NCI-H2081 treated with DMSO at 0.1 percent for 48 hours (cell line): ENCODE measurements at regions not wholly inside any gene's neighbourhood (a gene's known extent, or its start where the extent isn't known, plus 50 kb on each side); places are given as distances from the start of the nearest gene placed in this dataset.

Experiments
- DNase-seq: peaks from one replicate; lab custom pipeline; 2025; lab: John Stamatoyannopoulos, UW

- DNase-seq, result no peak
Measured at GRCh38 chr2:128879161-128879560, 560.5 kb upstream of the HS6ST1 start.

DNA sequence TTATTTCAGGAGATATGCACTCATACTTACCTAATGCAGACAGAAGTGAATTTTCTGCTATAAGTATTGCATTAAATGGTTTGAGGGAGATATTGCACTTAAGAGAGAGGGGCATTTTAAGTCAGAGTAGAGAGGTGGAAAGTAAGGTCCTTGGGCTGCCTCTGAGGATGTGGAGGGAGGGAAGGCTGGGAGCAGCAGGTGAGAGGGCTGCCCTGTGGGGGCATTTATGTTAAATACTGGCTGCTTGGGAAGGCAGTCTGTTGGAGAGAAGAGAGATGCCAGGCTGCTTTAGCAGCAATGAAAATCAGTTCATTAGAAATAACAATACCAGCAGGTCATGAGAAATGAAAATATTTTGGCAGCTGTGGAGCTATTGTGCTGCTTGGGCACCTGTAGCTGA is 576.2 kb upstream of the HS6ST1 start:
- no peak for DNase-seq

GRCh38 chr2:128901572-128902391 is 583.1 kb upstream of the HS6ST1 start:
- DNase-seq, result no peak

- DNase-seq, result no peak
Measured at GRCh38 chr2:128903637-128904036, 585.0 kb upstream of the HS6ST1 start.

- DNase-seq, result no peak
Measured at GRCh38 chr2:128911276-128911675, 592.6 kb upstream of the HS6ST1 start.

- DNase-seq, result no peak
Measured at GRCh38 chr2:128914320-128914719, 595.7 kb upstream of the HS6ST1 start.

GRCh38 chr2:128921751-128922150 is 603.1 kb upstream of the HS6ST1 start:
- DNase-seq, result no peak

DNA sequence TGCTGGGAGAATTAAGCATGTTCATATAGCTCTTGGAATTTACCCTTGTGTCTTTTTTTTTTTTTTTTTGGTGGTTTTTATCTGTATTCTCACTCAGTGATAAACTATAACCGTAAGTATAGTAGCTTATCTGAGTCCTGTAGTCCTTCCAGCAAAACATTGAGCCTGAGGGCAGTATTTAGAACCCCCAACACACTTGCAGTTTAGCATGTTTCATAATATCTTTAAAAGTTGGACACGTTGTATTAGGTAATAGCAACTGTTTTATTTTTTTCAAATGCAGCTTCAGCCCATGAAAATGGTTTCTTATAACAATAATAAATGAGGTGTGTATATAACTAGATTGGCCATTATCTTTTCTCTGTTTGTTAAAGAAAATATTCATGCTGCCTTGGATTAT is 603.5 kb upstream of the HS6ST1 start:
- DNase-seq, result no peak

GRCh38 chr2:128925631-128926030 is 607.0 kb upstream of the HS6ST1 start:
- no peak for DNase-seq

- no peak for DNase-seq
Measured at GRCh38 chr2:128930101-128930500, 611.4 kb upstream of the HS6ST1 start.

GRCh38 chr2:128940378-128940777 is 621.7 kb upstream of the HS6ST1 start:
- no peak for DNase-seq

GRCh38 chr2:128941751-128942150 is 623.1 kb upstream of the HS6ST1 start:
- no peak for DNase-seq

- no peak for DNase-seq
Measured at GRCh38 chr2:128949360-128949759, 630.7 kb upstream of the HS6ST1 start.

GRCh38 chr2:128950758-128951157 is 632.1 kb upstream of the HS6ST1 start:
- DNase-seq, result no peak

GRCh38 chr2:128958241-128958640 is 639.6 kb upstream of the HS6ST1 start:
- DNase-seq, result no peak

DNA sequence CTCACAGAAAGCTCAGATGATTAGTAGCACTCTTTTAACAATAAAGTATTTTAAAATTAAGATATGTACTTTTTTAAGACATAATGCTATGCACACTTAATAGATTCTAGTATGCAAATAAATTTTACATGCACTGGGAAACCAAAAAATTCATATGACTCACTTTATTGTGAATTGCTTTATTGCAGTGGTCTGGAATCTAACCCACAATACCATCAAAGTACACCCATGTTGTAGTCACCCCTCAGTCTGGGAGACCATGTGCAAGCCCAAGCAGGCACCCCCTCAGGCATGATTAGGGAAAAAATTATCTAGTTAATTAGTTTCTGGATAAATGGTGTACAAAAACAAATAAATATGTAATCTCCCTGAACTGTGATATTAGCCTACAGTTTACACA is 649.0 kb upstream of the HS6ST1 start:
- no peak for DNase-seq

DNA sequence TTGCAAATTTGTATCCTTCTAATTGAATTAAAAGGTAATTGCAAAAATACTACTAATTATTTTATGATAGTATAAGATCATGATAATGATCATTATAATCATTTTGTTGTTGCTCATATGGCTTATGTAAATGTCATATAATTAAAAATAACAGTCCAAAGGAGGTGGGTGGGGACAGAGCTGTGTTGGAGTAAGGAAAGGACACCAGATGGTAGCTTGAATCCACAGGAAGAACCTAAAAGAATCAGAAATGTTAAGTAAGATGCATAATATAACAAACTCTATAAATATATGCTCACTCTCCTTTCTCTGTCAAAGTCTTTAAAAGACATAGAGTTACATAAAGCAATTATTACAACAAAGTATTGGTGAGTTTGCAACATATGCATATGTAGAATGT is 650.7 kb upstream of the HS6ST1 start:
- no peak for DNase-seq

GRCh38 chr2:128970332-128971116 is 651.9 kb upstream of the HS6ST1 start:
- DNase-seq, result no peak

DNA sequence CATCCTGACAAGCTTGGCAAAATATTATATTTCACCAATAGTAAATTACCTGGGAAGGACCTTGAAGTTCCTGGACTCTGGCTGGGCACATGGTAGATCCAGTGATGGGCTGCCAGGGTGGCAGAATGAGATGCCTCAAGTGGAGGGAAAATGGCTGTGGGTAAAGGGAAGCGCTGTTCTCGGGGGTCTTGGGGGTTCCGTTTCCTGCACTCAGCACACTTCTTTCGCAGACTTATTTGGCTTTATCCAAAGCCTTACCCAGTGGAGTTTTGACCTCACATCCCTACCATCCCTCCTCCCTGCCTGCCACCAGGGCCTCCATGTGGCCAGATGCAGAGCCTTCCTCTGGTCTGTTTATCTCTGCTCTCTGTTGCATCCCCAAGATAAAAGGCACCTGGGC is 654.9 kb upstream of the HS6ST1 start:
- DNase-seq, result no peak

DNA sequence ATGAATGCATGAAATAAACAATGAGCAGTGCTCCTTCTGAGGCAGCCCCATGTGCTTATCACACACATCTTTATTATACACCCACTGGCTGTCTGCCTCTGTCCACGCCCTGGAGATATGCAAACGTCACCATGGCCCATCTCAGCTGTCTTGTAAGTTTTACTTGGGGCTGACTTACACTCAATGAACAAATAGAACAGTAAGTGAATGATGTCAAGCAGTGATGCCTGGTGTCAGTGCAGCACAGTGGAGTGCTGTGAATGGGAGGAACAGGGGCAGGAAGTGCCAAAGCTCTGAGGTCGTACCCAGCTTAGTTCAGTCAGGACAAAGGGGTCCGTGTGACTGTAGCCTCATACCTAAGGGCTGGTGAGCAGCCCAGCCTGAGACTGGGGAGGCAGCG is 659.5 kb upstream of the HS6ST1 start:
- DNase-seq, result no peak

GRCh38 chr2:128979182-128979581 is 660.5 kb upstream of the HS6ST1 start:
- no peak for DNase-seq

- no peak for DNase-seq
Measured at GRCh38 chr2:128980475-128980874, 661.8 kb upstream of the HS6ST1 start.

- DNase-seq, result no peak
Measured at GRCh38 chr2:128981353-128981752, 662.7 kb upstream of the HS6ST1 start.
